PC-3 (cell line): ENCODE measurements at regions not wholly inside any gene's neighbourhood (a gene's known extent, or its start where the extent isn't known, plus 50 kb on each side); places are given as distances from the start of the nearest gene placed in this dataset.

ENCODE experiments used
- ATAC-seq: fragments of 200-7000 bp; cut with Tn5 transposase; 2 replicates; pipeline ENCODE4 v1.9.1; 2020; ENCODE audit warnings: mild to moderate bottlenecking, moderate library complexity
- BruUV-seq: library from RNA; stranded (reverse); fragments of 400-500 nt; replicated peaks from 2 replicates; lab custom pipeline; 2021; lab: Mats Ljungman, UMichigan
- CTCF ChIA-PET: fragments of 300-600 bp; sonication (Branson Sonifier 250); formaldehyde crosslinking; loops from one replicate; lab custom pipeline; 2022; ENCODE audit warnings: antibody characterized with exemption; lab: Charles Lee
- POLR2A ChIA-PET: fragments of 300-600 bp; sonication (Branson Sonifier 250); formaldehyde crosslinking; loops from one replicate; lab custom pipeline; 2022; ENCODE audit warnings: antibody characterized with exemption; ENCODE audit not compliant: unreplicated experiment; lab: Charles Lee
- DNase-seq: peaks from one replicate; pipeline ENCODE4 v3.0.0-alpha.2; 2015
- H2AFZ ChIP-seq: fragments of 300-600 bp; sonication (generic); 2 replicates; pipeline ENCODE4 v1.6.0; 2016; ENCODE audit warnings: antibody characterized with exemption, low read length
- H3F3A ChIP-seq: fragments of 300-600 bp; sonication (generic); one replicate; pipeline ENCODE4 v1.6.0; 2017; ENCODE audit warnings: antibody characterized with exemption, low read length, control low read depth, mild to moderate bottlenecking; ENCODE audit not compliant: unreplicated experiment
- H3K27ac ChIP-seq: fragments of 300-600 bp; sonication (generic); 2 replicates; pipeline ENCODE4 v1.5.1; 2016; ENCODE audit warnings: mild to moderate bottlenecking, low read length
- H3K27me3 ChIP-seq: fragments of 300-600 bp; sonication (generic); 2 replicates; pipeline ENCODE4 v1.6.1; 2016; ENCODE audit warnings: low read length, mixed read lengths
- H3K36me3 ChIP-seq: fragments of 300-600 bp; sonication (generic); 2 replicates; pipeline ENCODE4 v1.6.1; 2016; ENCODE audit warnings: low read depth, mixed run types, low read length, mixed read lengths
- H3K4me1 ChIP-seq: fragments of 300-600 bp; sonication (generic); 2 replicates; pipeline ENCODE4 v1.5.1; 2016; ENCODE audit warnings: low read length; ENCODE audit not compliant: insufficient read depth
- H3K4me2 ChIP-seq: fragments of 300-600 bp; sonication (generic); 2 replicates; pipeline ENCODE4 v1.6.0; 2016; ENCODE audit warnings: low read length
- H3K4me3 ChIP-seq: fragments of 300-600 bp; sonication (generic); 2 replicates; pipeline ENCODE4 v1.5.1; 2016; ENCODE audit warnings: mild to moderate bottlenecking, low read length, mixed read lengths
- H3K79me2 ChIP-seq: fragments of 300-600 bp; sonication (generic); 2 replicates; pipeline ENCODE4 v1.6.1; 2017; ENCODE audit warnings: low read length, mixed read lengths
- H3K9ac ChIP-seq: fragments of 300-600 bp; sonication (generic); 2 replicates; pipeline ENCODE4 v1.6.0; 2016; ENCODE audit warnings: mild to moderate bottlenecking, low read length
- H3K9me2 ChIP-seq: fragments of 300-600 bp; sonication (generic); replicated peaks from 2 replicates; pipeline ENCODE4 v1.6.1; 2016; ENCODE audit warnings: mixed run types, low read length, mixed read lengths
- H3K9me3 ChIP-seq: fragments of 300-600 bp; sonication (generic); 2 replicates; pipeline ENCODE4 v1.6.1; 2016; ENCODE audit warnings: low read length, mixed read lengths
- H4K20me1 ChIP-seq: fragments of 300-600 bp; sonication (generic); 2 replicates; pipeline ENCODE4 v1.6.1; 2016; ENCODE audit warnings: low read length, mixed read lengths
- EZH2 ChIP-seq: fragments of 300-600 bp; sonication (generic); IDR thresholded peaks from one replicate; pipeline ENCODE4 v1.6.1; 2017; ENCODE audit warnings: antibody characterized with exemption, mild to moderate bottlenecking, low read length; ENCODE audit not compliant: unreplicated experiment
- EZH2phosphoT487 ChIP-seq: fragments of 300-600 bp; sonication (generic); IDR thresholded peaks from 2 replicates; pipeline ENCODE4 v1.6.1; 2018; ENCODE audit warnings: mild to moderate bottlenecking, antibody characterized with exemption, low read length, borderline replicate concordance
- intact Hi-C: fragments of 100-400 bp; cut with micrococcal nuclease; formaldehyde crosslinking; loops from 2 replicates; pipeline ENCODE4 v1.9.0; 2023
- TF ChIP-seq, protein P1 (sequence below): fragments of 300-600 bp; sonication (generic); conservative IDR thresholded peaks from 2 replicates; pipeline ENCODE4 v1.5.1; 2017; ENCODE audit warnings: antibody characterized with exemption, low read depth, mild to moderate bottlenecking, low read length

DNA sequence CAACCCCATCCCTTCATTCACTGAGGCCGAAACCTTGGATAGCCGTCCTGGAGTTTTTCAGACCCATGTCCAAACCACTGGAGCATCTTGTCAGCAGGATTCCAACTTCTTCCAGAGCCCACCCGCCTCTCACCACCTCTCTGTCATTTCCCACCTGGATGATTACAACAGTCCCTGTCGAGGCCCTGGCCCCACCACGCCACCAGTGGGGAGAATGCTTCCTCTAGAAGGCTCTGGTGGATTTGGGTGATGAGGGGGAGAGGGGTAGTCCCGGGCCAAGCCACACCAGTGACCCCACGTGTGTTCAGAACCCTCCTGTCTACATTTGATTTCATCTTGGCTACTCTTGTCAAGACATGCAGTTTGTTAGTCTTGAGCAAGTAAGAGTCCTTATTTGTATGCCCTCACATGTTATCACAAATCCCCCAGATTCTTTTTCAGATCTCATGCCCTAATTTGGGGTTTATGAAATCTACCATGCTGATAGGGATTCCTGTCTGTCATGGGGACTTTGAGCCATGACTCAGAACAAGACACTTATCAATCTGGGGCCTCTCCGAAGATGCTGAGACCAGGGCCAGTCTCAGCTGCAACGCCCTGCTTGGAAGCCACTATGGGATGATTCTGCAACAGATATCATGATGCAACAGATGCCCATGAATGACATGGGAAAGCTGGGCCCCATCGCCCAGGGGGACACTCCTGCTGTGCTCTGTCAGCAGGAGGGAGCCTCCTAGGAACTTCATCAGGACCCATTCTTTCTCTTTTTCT lies 186.1 kb downstream of the ZFP36L2 start:
- H3K36me3 ChIP-seq: no peaks in the 10 kb centered on the region
- H2AFZ ChIP-seq: no peak overlapping the region
- ChIA-PET POLR2A (no interaction called here), CTCF (no interaction called here)
- peak overlapping the region; percentile 98 for H3K27ac ChIP-seq
- intact Hi-C loops: loop anchor here (5.0 kb wide), 1 partner anchor 187 kb away; the partner anchor contains the start of gene ZFP36L2
- H3K9me2 ChIP-seq: no peaks in the 10 kb centered on the region
- no peak for TF ChIP-seq EZH2
- TF ChIP-seq EZH2phosphoT487: no peak
- TF ChIP-seq, protein P1, sequence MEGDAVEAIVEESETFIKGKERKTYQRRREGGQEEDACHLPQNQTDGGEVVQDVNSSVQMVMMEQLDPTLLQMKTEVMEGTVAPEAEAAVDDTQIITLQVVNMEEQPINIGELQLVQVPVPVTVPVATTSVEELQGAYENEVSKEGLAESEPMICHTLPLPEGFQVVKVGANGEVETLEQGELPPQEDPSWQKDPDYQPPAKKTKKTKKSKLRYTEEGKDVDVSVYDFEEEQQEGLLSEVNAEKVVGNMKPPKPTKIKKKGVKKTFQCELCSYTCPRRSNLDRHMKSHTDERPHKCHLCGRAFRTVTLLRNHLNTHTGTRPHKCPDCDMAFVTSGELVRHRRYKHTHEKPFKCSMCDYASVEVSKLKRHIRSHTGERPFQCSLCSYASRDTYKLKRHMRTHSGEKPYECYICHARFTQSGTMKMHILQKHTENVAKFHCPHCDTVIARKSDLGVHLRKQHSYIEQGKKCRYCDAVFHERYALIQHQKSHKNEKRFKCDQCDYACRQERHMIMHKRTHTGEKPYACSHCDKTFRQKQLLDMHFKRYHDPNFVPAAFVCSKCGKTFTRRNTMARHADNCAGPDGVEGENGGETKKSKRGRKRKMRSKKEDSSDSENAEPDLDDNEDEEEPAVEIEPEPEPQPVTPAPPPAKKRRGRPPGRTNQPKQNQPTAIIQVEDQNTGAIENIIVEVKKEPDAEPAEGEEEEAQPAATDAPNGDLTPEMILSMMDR: no peak
- H3K9me3 ChIP-seq: no peaks in the 10 kb centered on the region
- no peak overlapping the region for H3K4me3 ChIP-seq
- H3K79me2 ChIP-seq: 0 out of 2 replicates have a peak, but pooled peaks cover 3% of the 10 kb centered on the region
- no peak overlapping the region for H3K9ac ChIP-seq
- ATAC-seq: no peak
- no peak overlapping the region for H3K4me2 ChIP-seq
- H4K20me1 ChIP-seq: no peaks in the 10 kb centered on the region
- no TSS peak for BruUV-seq
- no peaks in the 10 kb centered on the region for H3F3A ChIP-seq
- no peak for DNase-seq
- peaks cover 45% of the 10 kb centered on the region for H3K4me1 ChIP-seq
- H3K27me3 ChIP-seq: no peaks in the 10 kb centered on the region

DNA sequence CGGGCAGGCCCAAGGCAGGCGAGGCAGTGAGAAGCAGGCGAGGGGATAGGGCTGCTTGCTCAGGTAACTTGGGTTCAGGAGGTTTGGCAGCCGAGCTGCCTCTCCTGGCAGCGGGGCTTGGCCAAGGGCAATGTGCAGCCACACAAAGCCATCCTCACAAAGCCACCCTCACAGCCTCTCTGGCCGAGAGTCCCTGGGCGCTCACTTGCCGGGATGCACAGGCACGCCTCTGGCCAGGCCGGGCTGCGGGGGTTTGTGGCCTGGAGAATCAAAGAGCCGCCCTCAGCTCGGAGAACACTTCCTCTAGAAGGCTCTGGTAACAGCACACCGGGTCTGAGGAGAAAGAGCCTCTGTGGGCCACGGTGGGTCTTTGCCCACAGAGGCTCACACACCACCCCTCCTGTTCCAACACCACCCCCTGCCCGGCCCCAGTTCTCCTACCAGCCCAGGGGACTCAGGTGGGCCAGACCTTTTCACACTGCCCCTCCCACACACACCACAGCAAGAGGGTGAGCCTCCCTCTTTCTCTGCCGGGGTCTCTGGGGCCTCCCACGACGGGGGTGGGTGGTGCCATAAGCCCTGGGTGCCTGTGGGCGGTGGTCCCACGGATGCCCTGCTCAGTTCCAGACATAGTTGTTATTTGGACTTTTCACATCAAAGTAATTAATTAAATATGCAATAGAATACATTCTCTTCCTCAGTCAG lies 186.9 kb downstream of the ZFP36L2 start:
- Histone ChIP-seq H3K4me1 (peaks cover 45% of the 10 kb centered on the region), H3K9me2 (no peaks in the 10 kb centered on the region), H3K79me2 (0 out of 2 replicates have a peak, but pooled peaks cover 3% of the 10 kb centered on the region), H3K9ac (no peak overlapping the region), H3K27ac (peak overlapping the region; percentile 57; the same call in 1 of the 2 replicates), H3K36me3 (no peaks in the 10 kb centered on the region), H2AFZ (no peak overlapping the region), H3F3A (no peaks in the 10 kb centered on the region), H4K20me1 (no peaks in the 10 kb centered on the region), H3K9me3 (no peaks in the 10 kb centered on the region), H3K4me2 (no peak overlapping the region), H3K27me3 (no peaks in the 10 kb centered on the region), H3K4me3 (no peak overlapping the region)
- ATAC-seq: no peak
- no TSS peak for BruUV-seq
- CTCF ChIA-PET: no interaction called here
- POLR2A ChIA-PET: no interaction called here
- TF ChIP-seq, protein P1: no peak
- TF ChIP-seq EZH2 (no peak), EZH2phosphoT487 (no peak)
- intact Hi-C loops: loop anchor here (5.0 kb wide), 1 partner anchor 188 kb away; the partner anchor contains the start of gene ZFP36L2
- no peak for DNase-seq

DNA sequence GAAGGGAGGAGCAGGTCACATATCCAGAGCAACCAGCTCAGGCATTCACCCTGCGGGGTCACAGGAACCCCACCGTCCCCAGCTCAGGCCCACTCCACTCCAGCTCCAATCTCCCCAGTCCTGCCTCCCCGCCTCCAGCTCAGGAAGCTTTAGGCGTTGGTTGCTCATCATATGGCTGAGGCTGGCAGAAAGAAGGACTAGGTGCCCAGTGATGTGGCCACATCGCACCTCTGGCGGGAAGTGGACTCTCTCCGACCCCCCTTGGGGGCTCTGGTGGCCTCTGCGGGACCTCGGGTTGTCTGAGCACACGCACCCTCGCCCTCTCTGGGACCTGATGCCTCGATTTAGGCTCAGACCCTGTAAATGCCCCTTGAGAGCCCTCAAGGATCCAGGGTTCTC lies 187.7 kb downstream of the ZFP36L2 start:
- Histone ChIP-seq H3K4me3 (no peak overlapping the region), H3K9me2 (no peaks in the 10 kb centered on the region), H3K27ac (peak overlapping the region; percentile 57), H3K4me1 (peaks cover 45% of the 10 kb centered on the region), H4K20me1 (no peaks in the 10 kb centered on the region), H3K4me2 (no peak overlapping the region), H2AFZ (no peak overlapping the region), H3K79me2 (0 out of 2 replicates have a peak, but pooled peaks cover 3% of the 10 kb centered on the region), H3K36me3 (no peaks in the 10 kb centered on the region), H3K27me3 (no peaks in the 10 kb centered on the region), H3F3A (no peaks in the 10 kb centered on the region), H3K9me3 (no peaks in the 10 kb centered on the region), H3K9ac (no peak overlapping the region)
- intact Hi-C loops: no loop called here
- POLR2A ChIA-PET: no interaction called here
- DNase-seq (no peak), ATAC-seq (no peak)
- CTCF ChIA-PET: no interaction called here
- BruUV-seq: no TSS peak
- TF ChIP-seq, protein P1: no peak
- TF ChIP-seq EZH2phosphoT487: no peak
- TF ChIP-seq EZH2: no peak
